Activated T-cell treated with anti-CD3 and anti-CD28 coated beads, Interleukin-2, amount 50 U/mL, for 48 hours (primary cell): ENCODE measurements at regions not wholly inside any gene's neighbourhood (a gene's known extent, or its start where the extent isn't known, plus 50 kb on each side); places are given as distances from the start of the nearest gene placed in this dataset.

ENCODE experiments used
- DNase-seq, 2 experiments: peaks; one replicate each; pipeline ENCODE4 v3.0.0-alpha.2; 2020

DNA sequence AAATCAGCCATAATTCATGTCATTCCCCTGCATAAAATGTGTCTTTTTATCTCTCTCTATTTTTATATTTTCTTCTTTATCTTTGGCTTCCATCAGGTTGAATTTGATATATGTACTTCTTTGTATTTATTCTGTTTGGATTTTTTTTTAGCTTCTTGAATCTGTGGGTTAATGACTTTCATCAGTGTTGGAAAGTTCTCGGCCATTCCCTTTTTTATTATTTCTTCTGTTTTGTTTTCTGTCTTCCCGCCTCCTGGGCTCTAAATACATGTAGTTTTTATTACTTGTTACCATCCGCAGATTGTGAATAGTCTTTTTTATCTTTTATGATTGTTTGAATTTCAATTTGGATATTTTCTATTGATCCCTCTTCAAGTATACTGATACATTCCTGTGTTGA lies 637.5 kb downstream of the NPHP4 start:
- DNase-seq: no peak

GRCh38 chr1:5351366-5351765 lies 640.9 kb downstream of the NPHP4 start:
- no peak for DNase-seq

GRCh38 chr1:5349526-5349925 lies 642.7 kb downstream of the NPHP4 start:
- no peak for DNase-seq

GRCh38 chr1:5348732-5349465 lies 643.3 kb downstream of the NPHP4 start:
- no peak for DNase-seq

DNA sequence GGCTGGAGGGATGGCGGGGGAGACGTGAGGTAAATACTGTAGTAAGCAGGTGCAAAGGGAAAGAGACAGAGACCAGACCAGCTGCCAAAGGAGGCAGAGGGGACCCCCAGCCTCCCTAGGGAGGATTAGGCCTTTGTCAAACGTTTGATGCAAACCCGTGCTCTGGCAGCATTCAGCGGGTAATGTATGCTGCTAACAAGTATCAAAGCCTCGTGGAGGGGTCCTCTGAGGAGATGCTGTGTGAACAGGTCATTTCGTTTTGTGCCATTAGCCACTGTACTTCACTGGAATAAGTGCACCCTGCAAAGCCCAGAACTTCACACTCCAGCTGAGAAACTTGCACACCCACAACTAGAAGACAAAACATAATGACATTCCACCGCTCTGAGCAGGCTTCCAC lies 644.5 kb downstream of the NPHP4 start:
- no peak for DNase-seq

DNA sequence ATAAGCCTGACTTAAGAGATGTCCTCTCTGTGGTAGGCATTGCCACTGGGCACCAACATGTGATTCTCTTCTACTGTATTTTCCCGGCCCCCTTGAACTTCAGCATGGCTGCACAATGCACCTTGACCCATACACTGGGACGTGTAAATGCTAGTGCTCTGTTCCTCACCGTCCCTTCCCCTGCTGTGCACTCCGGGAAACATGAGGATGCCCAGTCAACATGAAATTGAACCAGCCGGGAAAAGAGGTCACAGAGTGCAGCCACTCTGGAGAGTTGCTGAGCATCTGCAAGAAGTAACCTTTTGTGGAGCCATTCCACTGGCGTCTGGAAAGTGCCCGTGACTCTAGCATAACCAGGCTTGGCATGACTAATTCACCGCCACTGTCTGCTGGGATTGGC lies 646.7 kb downstream of the NPHP4 start:
- no peak for DNase-seq

DNA sequence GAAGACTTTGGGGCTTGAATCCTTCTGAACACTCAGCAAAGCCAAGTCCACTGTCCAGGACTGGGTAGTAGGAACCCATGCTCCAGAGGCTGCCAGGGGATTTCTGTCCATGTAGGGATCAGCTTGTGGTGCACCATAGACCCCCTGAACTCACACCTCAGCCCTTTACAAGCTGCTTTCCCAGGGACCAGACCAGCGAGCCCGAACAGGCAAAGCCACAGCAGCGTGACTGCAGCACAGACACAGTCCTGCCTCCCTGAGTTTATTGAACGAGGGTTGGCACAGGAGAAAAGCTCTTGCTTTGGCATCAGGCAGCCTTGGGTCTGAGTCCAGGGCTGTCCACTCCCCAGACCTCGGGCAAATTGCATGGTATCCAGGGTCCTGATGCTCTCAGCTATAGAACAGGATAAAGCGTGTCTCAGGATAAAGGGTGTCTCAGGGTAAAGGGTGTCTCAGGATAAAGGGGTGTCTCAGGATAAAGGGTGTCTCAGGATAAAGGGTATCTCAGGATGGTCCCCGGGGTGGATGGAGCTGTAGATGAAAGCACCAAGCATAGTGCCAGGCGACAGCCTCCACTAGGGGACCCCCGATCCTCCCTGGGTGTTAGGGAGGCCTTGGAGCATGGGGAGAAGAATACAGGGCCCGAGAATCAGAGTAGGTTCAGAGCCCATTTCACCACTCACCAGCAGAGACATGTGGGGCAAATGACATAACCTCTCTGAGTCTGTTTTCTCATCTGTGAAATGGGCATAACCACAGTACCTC lies 648.8 kb downstream of the NPHP4 start:
- DNase-seq: no peak

- DNase-seq: no peak
Measured at GRCh38 chr1:5342830-5343229, 649.4 kb downstream of the NPHP4 start.

DNA sequence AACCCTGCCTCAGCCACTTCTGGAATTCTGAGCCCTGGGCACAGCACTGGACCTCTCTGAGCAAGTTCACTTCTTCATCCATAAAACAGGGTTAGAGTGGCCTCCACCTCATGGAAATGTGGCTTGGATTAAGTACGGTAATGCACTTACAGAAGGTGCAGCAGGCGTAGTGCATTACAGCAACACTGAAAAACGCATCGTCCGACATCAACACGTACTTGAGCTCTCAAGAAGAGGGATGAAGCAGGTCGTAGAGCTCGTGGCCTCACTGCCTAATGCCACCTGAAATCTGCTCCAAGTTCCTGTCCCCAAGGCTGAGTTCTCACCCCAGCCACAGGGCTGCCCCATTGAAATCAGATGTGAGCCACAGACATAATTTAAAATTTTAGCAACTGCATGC lies 650.1 kb downstream of the NPHP4 start:
- DNase-seq: no peak

GRCh38 chr1:5341471-5341870 lies 650.8 kb downstream of the NPHP4 start:
- DNase-seq: no peak

GRCh38 chr1:5340560-5341130 lies 651.6 kb downstream of the NPHP4 start:
- no peak for DNase-seq

DNA sequence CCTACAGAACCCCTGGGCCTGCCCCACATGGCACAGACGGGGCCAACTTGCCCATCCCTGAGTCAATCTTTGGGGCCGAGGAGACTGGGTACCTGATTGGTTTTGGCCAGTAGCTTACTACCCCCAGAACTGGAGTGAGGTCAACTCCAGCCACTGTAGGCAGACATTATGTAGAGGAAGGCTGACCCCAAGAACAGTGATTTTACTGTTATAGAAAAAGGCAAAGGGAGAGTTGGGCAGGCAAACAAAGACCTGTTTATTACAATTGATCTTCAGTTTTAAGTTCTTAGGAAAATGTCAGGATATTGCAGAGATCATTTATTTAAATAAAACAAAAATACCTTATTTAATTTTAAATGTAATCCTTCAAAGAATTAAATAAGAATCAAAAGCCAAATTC lies 653.8 kb downstream of the NPHP4 start:
- DNase-seq: no peak

GRCh38 chr1:5333291-5333690 lies 658.9 kb downstream of the NPHP4 start:
- DNase-seq: no peak

DNA sequence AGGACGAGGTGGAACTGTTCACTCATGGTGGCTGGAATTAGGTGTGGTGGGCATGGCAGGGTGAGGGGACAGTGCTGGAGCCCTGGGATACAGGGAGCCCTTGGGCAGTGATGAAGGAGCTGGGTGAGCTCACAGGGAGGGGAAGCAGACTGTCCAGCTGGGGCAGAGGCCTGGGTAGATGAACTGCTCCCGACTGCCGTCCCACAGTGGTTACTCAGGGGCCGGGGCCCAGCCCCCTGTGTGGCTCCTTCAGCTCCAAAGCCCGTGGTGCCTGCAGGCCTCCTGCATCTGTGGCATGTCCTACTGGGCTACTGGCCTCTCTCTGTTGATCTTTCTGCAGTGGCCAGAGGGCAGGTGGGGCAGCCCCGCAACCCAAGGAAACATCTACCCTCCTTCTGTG lies 661.1 kb downstream of the NPHP4 start:
- DNase-seq: no peak

DNA sequence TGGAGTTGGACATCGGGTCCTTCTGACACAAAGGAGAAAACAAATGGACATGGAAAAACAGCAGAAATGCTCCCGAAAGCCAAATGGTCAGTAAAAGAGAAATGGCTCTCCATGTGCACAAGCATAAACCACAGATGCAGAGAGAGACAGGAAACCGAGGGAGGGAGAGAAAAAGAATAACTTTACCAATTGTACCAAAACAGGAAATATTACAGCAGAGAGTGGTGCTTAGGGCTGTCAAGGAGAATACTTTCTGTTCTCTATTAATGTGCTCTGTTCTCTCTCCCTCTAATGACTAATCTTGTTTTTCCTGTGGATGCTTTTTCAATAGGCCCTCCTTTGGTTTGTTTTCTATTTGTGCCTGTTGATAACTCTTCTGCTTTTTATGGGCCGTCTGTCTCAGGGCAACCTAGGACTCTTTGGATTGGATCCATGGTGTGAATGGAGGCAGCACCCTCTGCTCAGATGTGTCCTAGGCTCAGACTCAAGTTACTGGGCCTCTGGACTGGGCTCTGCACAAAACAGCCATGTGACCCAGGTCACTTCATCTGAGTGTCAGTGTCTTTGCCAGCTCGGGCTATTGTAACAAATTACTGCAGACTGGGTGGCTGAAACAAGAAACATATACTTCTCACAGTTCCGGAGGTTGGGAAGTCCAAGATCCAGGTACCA lies 663.0 kb downstream of the NPHP4 start:
- DNase-seq: no peak

DNA sequence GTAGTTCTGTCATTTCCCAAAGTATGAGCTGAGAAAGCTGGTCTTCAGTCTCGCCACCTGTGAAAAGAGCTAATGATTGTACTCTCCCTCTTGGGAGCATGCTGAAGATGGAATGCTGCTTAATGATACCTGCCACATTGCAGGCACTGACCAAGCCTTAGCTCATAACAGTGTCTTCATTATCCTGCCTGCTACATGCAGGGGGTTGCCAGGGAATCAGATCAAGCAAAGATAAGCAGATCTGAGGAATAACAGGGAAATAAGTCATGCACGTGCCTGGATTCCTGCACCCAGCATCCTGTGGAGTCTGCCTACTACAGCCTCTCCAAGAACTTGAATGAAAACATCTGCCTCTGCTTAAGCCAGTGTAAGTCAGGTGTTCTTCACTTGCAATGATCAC lies 667.3 kb downstream of the NPHP4 start:
- no peak for DNase-seq

DNA sequence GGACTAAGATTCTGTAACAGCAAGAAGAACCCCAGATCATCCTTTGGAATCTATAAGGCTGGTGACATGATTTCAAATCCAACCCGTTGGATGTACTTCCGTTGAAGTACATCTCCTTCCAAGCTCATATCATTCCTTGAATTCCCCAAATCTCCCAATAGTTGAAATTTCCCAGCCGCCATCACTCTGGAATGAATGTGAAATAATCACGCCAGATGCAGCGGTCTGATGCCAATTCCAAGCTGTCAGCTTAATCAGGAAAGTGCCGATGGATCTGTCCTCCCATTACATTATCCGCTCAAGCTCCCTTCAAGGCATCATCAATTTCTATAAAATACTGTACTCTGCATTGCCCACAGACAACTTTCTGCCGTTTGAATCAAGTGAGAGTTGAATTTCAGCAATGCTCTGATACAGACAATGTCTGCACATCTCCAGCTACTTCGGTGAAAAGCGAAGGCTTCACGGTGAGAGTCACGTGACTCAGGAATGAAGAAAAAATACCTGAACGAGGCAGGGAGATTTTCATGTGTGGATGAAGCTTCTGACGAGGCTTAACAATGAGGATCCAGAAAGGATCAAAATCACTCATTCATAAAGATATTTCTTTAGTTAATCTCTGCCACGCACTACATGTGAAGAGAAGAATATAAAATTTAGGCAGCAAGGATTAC lies 663.9 kb downstream of the AJAP1 start:
- no peak for DNase-seq

DNA sequence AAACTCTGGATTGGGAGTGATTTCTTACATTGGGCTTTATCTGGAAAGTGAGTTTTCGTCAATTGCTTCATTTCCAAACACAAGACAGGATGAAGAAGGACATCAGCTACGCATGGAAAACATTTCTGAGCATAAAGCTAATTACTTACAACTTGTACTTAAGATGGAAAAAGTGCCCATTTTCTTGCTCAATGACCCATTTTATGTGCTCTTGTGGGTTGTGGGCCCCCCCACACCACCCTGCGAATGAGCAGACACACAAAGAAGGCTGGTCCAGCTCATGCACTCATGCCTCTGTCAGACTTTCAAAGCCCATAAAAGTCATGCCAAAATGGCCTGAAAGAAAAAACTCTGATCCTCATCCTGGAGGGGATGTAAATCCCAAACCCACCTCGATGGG lies 663.0 kb downstream of the AJAP1 start:
- no peak for DNase-seq

- no peak for DNase-seq
Measured at GRCh38 chr1:5312862-5313261, 658.5 kb downstream of the AJAP1 start.

- no peak for DNase-seq
Measured at GRCh38 chr1:5312293-5312674, 657.9 kb downstream of the AJAP1 start.

DNA sequence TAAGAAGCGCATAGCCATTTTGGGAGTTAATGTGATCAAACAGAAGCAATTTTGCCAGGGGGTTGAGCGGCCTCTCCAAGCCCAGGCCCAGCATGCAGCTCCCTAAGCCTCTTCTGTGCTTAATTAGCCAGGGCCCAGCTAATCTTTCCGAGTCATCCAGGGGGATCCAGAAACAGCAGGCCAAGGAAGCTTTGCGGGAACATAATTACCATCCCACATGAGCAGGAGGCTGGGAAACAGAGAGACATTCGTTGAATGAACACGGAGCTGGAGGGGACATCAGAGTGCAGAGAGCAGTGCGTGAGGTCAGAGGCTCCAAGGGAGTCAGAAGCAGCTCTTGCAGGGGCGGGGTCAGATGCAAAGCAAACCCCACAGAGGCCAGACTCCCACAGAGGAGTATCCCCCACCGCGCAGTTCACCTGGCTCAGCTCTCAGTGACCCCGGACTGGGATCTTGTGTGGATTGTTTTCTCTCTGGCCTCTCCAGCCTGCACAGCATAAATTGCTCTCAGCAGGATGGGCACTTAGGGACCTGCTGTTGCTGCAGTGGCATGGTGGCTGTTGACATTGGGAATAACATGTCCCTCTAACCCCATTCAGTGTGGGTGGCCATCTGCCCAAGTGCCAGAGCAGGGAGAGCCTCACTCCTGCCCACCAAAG lies 657.4 kb downstream of the AJAP1 start:
- no peak for DNase-seq

GRCh38 chr1:5311147-5311546 lies 656.7 kb downstream of the AJAP1 start:
- DNase-seq: no peak

GRCh38 chr1:5308249-5308648 lies 653.8 kb downstream of the AJAP1 start:
- no peak for DNase-seq
